Left lung (tissue), 4 donors: ENCODE measurements at regions not wholly inside any gene's neighbourhood (a gene's known extent, or its start where the extent isn't known, plus 50 kb on each side); places are given as distances from the start of the nearest gene placed in this dataset.
"Not testable (repeated sequence)": the region's sequence is repeated elsewhere in the genome, so short reads cannot be mapped to it uniquely, and the experiment has no call there.

Source experiments
- ATAC-seq: fragments of 200-7000 bp; cut with Tn5 transposase; one replicate; pipeline ENCODE4 v1.9.1; 2020; ENCODE audit warnings: moderate library complexity
- DNase-seq, 4 donors: peaks; one replicate each; pipeline ENCODE4 v3.0.0-alpha.2; 2013 to 2020
- H3K27ac ChIP-seq, 2 donors: fragments of 200-600 bp; sonication (generic) in 1 of 2; one replicate each; pipeline versions ENCODE4 v1.5.0 to v1.8.0; 2020 to 2021
- H3K27me3 ChIP-seq, 2 donors: fragments of 200-600 bp; sonication (generic) in 1 of 2; one replicate each; pipeline versions ENCODE4 v1.5.0 to v1.8.0; 2020 to 2021
- H3K36me3 ChIP-seq, 2 donors: fragments of 200-600 bp; sonication (generic) in 1 of 2; one replicate each; pipeline versions ENCODE4 v1.5.0 to v1.8.0; 2020 to 2021
- H3K4me1 ChIP-seq, 2 donors: fragments of 200-600 bp; one replicate each; pipeline ENCODE4 v1.8.0; 2021
- H3K4me3 ChIP-seq, 2 donors: fragments of 200-600 bp; sonication (generic) in 1 of 2; one replicate each; pipeline versions ENCODE4 v1.5.0 to v1.8.0; 2020 to 2021; ENCODE audit warnings: mild to moderate bottlenecking in 1 of 2
- H3K9me3 ChIP-seq, 2 donors: fragments of 200-600 bp; sonication (generic) in 1 of 2; one replicate each; pipeline versions ENCODE4 v1.5.0 to v1.8.0; 2020 to 2021
- intact Hi-C, 2 donors: fragments of 100-400 bp; cut with DNase I; formaldehyde crosslinking; loops; one replicate each; pipeline versions ENCODE4 v1.11.2 to v1.14.2; 2022
- TF ChIP-seq, protein P1 (sequence below), 2 donors: fragments of 200-600 bp; sonication (generic) in 1 of 2; IDR thresholded peaks; one replicate each; pipeline versions ENCODE4 v1.5.0 to v1.8.0; 2021; ENCODE audit warnings: antibody characterized with exemption in 2 of 2
- donor health status: DM: no; HTN: yes; CAD: no.
- donor health status: DM: no; HTN: no; CAD: no.

DNA sequence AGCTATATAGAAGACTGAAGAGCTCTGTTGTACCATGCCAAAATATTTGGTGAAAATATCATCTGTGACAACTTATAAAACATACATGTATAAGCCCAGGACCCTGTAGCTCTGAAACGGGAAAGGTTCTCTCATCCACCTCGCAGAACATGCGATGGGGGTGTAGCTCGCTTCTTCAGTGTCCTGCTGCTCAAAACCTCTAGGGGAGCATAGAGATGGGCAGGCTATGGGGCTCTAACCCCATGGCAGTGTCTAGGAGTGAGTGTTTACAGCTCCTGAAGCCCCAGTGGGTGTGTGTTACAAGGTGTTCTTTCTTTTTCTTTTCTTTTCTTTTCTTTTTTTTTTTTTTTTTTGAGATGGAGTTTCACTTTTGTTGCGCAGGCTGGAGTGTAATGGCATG, 505.2 kb upstream of the SYNCRIP start:
- no peak overlapping the region for H3K4me3 ChIP-seq
- TF ChIP-seq, protein P1, sequence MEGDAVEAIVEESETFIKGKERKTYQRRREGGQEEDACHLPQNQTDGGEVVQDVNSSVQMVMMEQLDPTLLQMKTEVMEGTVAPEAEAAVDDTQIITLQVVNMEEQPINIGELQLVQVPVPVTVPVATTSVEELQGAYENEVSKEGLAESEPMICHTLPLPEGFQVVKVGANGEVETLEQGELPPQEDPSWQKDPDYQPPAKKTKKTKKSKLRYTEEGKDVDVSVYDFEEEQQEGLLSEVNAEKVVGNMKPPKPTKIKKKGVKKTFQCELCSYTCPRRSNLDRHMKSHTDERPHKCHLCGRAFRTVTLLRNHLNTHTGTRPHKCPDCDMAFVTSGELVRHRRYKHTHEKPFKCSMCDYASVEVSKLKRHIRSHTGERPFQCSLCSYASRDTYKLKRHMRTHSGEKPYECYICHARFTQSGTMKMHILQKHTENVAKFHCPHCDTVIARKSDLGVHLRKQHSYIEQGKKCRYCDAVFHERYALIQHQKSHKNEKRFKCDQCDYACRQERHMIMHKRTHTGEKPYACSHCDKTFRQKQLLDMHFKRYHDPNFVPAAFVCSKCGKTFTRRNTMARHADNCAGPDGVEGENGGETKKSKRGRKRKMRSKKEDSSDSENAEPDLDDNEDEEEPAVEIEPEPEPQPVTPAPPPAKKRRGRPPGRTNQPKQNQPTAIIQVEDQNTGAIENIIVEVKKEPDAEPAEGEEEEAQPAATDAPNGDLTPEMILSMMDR (IDR thresholded peaks at IDR 0.05), result no peak
- peaks cover 0 to 5% of the 10 kb centered on the region in 2 donors for H3K9me3 ChIP-seq
- no peaks in the 10 kb centered on the region for H3K4me1 ChIP-seq
- no peaks in the 10 kb centered on the region for H3K36me3 ChIP-seq
- ATAC-seq (no peak), DNase-seq (no peak)
- no peaks in the 10 kb centered on the region for H3K27me3 ChIP-seq
- no peak overlapping the region for H3K27ac ChIP-seq
- intact Hi-C loops, result no loop called here

DNA sequence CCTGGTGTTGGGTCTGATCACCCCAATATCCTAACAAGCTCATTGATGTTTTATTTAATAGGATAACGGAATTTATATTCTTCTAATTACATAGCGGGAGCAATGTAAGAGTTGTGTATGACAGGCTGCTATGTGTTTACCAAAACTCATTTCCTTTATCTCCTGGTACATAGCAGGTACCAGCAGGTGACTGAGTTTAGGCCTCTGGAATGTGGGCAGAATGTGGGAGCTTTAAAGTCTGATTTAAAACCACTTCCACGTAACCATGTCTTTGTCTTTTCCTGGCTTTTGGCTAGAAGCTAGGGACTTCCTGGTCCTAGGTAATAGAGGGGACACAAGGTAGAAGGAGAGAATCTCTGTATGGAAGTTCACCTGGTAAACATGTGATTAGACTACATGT, 504.6 kb upstream of the SYNCRIP start:
- H3K36me3 ChIP-seq, result no peaks in the 10 kb centered on the region
- H3K4me3 ChIP-seq, result no peak overlapping the region
- H3K27me3 ChIP-seq, result no peaks in the 10 kb centered on the region
- intact Hi-C loops, result no loop called here
- no peaks in the 10 kb centered on the region for H3K4me1 ChIP-seq
- TF ChIP-seq, protein P1 (IDR thresholded peaks at IDR 0.05), result no peak
- H3K27ac ChIP-seq, result no peak overlapping the region
- peaks cover 0 to 5% of the 10 kb centered on the region in 2 donors for H3K9me3 ChIP-seq
- DNase-seq (no peak), ATAC-seq (no peak)

DNA sequence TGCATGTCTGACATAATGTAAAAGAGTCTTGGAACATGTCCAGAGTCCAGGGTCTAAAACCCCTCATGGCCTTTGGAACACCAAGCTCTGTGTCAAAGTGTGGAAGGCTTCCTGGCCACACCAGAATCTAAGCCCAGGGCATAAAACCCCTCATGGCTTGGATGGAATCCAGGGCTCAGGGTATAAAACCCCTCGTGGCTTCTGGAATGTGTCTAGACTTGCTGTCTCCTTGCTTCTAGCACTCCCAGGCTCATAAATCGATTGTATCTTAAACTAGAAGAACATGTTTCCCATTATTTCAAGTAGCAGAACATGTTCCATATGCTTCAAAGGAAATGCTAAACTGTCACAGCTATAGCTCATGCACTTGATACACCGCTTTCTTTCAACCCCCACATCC, 504.1 kb upstream of the SYNCRIP start:
- H3K4me3 ChIP-seq, H3K36me3 ChIP-seq, H3K4me1 ChIP-seq, intact Hi-C loops, H3K27me3 ChIP-seq, H3K9me3 ChIP-seq, ATAC-seq, H3K27ac ChIP-seq, DNase-seq: not testable (repeated sequence)

DNA sequence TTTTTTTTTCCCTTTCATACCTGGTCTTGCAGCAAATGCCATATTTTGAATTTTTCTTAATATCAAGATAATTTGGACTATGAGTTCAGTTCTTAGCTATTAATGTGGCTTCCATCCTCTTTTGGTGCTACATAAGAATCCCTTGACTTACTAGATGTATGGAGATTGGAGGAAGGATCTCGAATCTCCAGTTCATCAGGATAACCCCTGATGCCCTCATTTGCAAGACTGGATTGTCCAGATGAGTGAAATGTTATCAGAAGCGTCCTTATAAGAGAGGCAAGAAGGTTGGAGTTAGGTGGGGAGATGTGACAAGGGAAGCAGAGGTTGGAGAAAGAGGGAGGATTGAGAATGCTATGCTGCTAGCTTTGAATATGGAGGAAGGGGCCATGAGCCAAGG, 499.6 kb upstream of the SYNCRIP start:
- Histone ChIP-seq H3K9me3 (peaks cover 0 to 5% of the 10 kb centered on the region in 2 donors), H3K4me3 (no peak overlapping the region), H3K27me3 (no peaks in the 10 kb centered on the region), H3K36me3 (no peaks in the 10 kb centered on the region), H3K27ac (no peak overlapping the region), H3K4me1 (no peaks in the 10 kb centered on the region)
- ATAC-seq (no peak), DNase-seq (no peak)
- intact Hi-C loops, result no loop called here
- TF ChIP-seq, protein P1 (IDR thresholded peaks at IDR 0.05), result no peak

DNA sequence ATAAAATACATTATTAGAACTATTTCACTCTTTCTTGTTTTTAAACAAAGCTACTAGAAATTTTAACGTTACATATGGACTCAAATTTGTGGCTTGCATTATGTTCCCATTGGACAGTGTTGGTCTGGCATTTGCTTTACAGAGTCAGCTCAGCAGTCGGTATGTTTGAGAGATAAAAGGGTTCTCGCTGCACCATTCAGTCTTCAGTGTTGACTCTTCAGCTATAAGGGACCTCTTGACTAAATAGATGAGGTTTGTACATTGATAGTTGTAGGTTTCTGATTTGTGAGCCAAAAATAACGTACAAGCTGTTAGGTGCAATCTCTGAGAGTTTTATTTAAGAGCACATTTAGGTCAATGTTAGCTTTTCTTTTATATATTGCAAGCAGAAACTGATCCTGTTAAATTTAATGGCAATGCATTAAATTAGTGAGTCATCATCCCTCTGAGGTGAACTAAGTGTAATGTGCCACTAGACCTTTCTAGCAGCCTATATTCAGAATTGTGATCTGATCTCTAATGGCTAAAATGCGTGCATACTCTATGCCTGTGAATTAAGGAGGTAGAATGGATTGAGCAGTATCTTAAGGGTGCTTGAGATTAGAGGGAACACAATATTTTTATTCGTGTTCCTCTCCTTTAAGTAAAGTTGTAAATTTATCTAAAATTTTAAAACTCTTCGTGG, 485.6 kb upstream of the SYNCRIP start:
- Histone ChIP-seq H3K4me3 (no peak overlapping the region), H3K27ac (no peak overlapping the region), H3K9me3 (peaks cover 0 to 29% of the 10 kb centered on the region in 2 donors), H3K36me3 (no peaks in the 10 kb centered on the region), H3K27me3 (no peaks in the 10 kb centered on the region), H3K4me1 (no peaks in the 10 kb centered on the region)
- TF ChIP-seq, protein P1 (IDR thresholded peaks at IDR 0.05), result no peak
- ATAC-seq, result no peak
- no peak for DNase-seq
- intact Hi-C loops, result no loop called here

DNA sequence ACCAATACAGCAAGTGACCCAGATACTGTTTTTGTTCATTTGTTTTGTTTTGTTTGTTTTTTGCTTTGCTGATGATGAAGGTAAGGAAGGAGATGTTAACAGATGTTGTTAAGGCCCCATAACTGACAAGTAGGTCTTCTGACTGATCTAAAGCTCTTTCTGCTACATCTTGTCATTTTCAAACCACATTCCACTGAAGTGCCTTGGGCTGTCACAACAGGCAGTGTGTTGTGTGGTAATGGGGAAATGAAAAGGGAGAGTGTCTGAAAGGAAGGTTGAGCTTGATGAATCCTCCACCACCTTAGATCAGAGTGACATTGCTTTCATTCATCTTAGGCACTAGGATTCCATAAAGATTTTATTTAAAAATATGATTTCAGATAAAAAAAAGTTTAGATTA, 479.4 kb upstream of the SYNCRIP start:
- intact Hi-C loops, result no loop called here
- DNase-seq (no peak), ATAC-seq (no peak)
- Histone ChIP-seq H3K4me3 (no peak overlapping the region), H3K27ac (no peak overlapping the region), H3K4me1 (no peaks in the 10 kb centered on the region), H3K9me3 (no peaks in the 10 kb centered on the region), H3K36me3 (no peaks in the 10 kb centered on the region), H3K27me3 (no peaks in the 10 kb centered on the region)
- TF ChIP-seq, protein P1 (IDR thresholded peaks at IDR 0.05), result no peak
